ENCODE measurements at regions not wholly inside any gene's neighbourhood (a gene's known extent, or its start where the extent isn't known, plus 50 kb on each side); places are given as distances from the start of the nearest gene placed in this dataset.

DNA sequence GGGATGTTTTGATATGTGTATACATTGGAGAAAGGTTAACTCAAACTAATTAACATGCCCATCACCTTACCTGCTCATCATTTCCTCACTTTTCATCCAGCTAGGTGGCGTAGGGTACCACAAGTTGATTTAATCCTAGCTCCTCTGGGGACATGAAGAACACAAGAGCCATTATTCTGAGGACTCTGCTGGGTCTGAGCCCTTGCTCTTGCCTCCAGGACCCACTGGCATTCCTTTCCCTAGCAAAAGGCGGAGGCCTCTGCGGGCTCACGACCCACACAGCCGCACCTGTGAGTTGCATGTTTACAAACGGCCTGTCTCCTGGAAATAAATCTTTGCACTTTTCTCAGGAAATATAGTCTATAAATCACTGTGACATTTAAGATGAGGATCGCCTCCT lies 871.9 kb downstream of the TBC1D22A start:
- TF ChIP-seq, protein P1, sequence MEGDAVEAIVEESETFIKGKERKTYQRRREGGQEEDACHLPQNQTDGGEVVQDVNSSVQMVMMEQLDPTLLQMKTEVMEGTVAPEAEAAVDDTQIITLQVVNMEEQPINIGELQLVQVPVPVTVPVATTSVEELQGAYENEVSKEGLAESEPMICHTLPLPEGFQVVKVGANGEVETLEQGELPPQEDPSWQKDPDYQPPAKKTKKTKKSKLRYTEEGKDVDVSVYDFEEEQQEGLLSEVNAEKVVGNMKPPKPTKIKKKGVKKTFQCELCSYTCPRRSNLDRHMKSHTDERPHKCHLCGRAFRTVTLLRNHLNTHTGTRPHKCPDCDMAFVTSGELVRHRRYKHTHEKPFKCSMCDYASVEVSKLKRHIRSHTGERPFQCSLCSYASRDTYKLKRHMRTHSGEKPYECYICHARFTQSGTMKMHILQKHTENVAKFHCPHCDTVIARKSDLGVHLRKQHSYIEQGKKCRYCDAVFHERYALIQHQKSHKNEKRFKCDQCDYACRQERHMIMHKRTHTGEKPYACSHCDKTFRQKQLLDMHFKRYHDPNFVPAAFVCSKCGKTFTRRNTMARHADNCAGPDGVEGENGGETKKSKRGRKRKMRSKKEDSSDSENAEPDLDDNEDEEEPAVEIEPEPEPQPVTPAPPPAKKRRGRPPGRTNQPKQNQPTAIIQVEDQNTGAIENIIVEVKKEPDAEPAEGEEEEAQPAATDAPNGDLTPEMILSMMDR (IDR thresholded peaks at IDR 0.05; ENCODE audit: unreplicated experiment in 3 of 3), result no peak
- Mint-ChIP-seq H3K36me3 (ENCODE audit: low read depth) (no peaks in the 10 kb centered on the region), H3K27ac (no peak overlapping the region), H3K4me1 (no peaks in the 10 kb centered on the region), H3K4me3 (no peak overlapping the region), H3K9me3 (peaks cover 31% of the 10 kb centered on the region), H3K27me3 (ENCODE audit: low read depth) (peaks cover 12% of the 10 kb centered on the region)

DNA sequence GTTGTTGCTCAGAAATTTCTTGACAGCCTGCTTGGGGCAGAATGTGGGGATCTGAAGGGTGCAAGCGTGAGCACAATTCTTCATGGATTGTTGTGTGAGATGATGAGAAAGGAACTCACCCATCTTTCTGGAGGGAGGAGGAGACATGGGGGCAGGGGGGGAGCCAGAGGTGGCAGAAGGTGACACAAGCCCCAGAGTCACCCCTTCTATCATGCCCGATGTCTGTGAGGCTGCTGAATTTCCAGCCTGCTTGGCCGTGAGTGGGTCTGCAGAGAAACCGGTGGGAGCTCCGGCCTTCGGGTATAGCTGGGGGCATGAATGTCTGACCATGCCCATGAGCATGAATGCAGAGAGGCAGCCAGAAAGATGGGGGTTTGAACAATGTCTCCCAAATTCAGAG lies 870.7 kb downstream of the TBC1D22A start:
- Mint-ChIP-seq H3K4me3 (no peak overlapping the region), H3K9me3 (peaks cover 24% of the 10 kb centered on the region), H3K36me3 (ENCODE audit: low read depth) (no peaks in the 10 kb centered on the region), H3K27ac (no peak overlapping the region), H3K4me1 (no peaks in the 10 kb centered on the region), H3K27me3 (ENCODE audit: low read depth) (peaks cover 12% of the 10 kb centered on the region)
- TF ChIP-seq, protein P1 (IDR thresholded peaks at IDR 0.05; ENCODE audit: unreplicated experiment in 3 of 3), result no peak

DNA sequence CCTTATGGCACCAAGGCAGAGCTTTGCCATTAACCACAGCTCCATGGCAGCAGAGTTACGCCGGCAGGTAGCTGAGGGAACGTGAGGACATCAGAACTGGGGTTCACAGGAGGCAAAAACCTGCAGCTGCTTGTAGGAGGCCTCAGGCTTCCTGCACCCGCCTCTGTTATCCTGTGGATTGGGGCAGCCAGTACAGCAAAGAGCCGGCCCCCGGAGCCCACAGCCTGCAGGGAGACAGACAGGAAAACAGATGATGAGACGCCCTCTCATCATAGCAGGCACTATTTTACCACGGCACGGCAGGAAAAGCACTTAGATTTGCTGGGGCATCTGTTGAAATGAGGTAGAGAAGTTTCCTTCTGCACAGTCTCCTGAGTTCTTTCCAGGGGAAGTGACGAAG lies 870.3 kb downstream of the TBC1D22A start:
- TF ChIP-seq, protein P1 (IDR thresholded peaks at IDR 0.05; ENCODE audit: unreplicated experiment in 3 of 3), result no peak
- H3K36me3 Mint-ChIP-seq (ENCODE audit: low read depth), result no peaks in the 10 kb centered on the region
- peaks cover 22% of the 10 kb centered on the region for H3K9me3 Mint-ChIP-seq
- peaks cover 12% of the 10 kb centered on the region for H3K27me3 Mint-ChIP-seq (ENCODE audit: low read depth)
- H3K27ac Mint-ChIP-seq, result no peak overlapping the region
- H3K4me3 Mint-ChIP-seq, result no peak overlapping the region
- no peaks in the 10 kb centered on the region for H3K4me1 Mint-ChIP-seq

DNA sequence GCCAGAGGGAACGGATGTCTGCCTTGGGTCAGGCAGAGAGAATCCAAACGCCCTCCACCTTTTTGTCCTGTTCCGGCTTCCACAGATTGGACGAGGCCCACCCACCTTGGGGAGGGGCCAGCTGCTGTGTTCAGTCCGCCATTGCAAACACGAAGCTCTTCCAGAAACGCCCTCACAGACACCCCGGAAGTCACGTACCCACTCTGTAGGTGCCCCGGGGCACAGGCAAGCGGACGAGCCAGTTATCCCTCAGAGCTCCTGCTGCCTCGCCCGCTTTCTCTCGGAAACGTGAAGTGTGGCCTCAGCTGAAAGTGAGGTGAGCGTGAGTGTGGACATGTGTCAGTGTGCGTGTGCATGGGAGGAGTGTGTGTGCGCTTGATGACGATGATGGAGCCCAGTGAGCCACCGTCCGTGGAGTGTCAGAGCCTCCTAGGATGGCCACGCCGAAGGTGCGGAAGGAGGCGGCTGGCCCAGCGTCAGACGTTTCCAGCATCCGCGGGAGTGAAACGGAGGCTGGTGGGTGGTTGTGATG lies 869.2 kb downstream of the TBC1D22A start:
- H3K9me3 Mint-ChIP-seq, result peaks cover 15% of the 10 kb centered on the region
- H3K27ac Mint-ChIP-seq, result no peak overlapping the region
- no peaks in the 10 kb centered on the region for H3K4me1 Mint-ChIP-seq
- TF ChIP-seq, protein P1 (IDR thresholded peaks at IDR 0.05; ENCODE audit: unreplicated experiment in 3 of 3), result no peak
- H3K27me3 Mint-ChIP-seq (ENCODE audit: low read depth), result peaks cover 12% of the 10 kb centered on the region
- H3K36me3 Mint-ChIP-seq (ENCODE audit: low read depth), result no peaks in the 10 kb centered on the region
- no peak overlapping the region for H3K4me3 Mint-ChIP-seq

DNA sequence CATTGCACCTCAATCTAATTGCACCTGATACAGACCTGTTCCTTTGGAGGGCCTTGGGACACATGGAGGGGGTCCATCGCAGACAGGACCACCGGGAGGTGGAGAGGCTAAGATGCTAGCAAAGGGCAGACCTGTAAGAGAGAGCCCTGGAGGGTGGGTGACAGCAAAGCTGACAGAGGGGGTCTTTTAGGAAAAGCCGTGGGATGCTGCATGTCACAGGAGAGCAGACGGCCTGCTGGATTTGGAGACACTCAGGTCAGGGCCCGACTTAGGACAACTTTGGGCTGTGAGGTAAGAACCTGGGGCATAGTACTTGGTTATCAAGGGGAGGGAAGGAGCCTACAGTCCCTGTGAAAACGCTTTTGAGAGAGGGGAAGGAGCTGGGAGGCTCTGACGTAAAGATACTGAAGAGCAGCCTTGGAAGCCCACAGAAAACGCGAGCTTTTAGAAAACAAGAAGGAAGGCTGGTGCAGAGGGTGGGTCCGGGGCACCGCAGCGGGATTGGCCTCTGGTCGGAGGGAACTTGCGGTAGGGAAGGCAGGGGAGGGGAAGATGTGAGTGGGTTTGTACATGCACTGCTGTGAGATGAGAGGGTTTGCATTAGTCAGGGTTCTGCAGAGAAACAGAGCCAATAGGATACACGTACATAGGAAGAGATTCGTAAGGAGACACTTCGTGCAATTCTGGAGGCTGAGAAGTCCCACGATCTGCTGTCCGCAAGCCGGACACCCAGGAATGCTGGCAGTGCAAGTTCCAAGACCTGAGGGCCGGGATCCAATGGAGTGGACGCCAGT lies 868.5 kb downstream of the TBC1D22A start:
- TF ChIP-seq, protein P1 (IDR thresholded peaks at IDR 0.05; ENCODE audit: unreplicated experiment in 3 of 3), result no peak
- Mint-ChIP-seq H3K9me3 (peaks cover 10% of the 10 kb centered on the region), H3K36me3 (ENCODE audit: low read depth) (no peaks in the 10 kb centered on the region)

More for the DNA sequence above, 868.5 kb downstream of the TBC1D22A start:
- H3K4me1 Mint-ChIP-seq, result no peaks in the 10 kb centered on the region
- peaks cover 12% of the 10 kb centered on the region for H3K27me3 Mint-ChIP-seq (ENCODE audit: low read depth)
- H3K4me3 Mint-ChIP-seq, result no peak overlapping the region
- no peak overlapping the region for H3K27ac Mint-ChIP-seq

All from nephron (organoid).